B cell (primary cell): ENCODE measurements at regions not wholly inside any gene's neighbourhood (a gene's known extent, or its start where the extent isn't known, plus 50 kb on each side); places are given as distances from the start of the nearest gene placed in this dataset.

Experiments used
- EZH2 ChIP-seq: IDR thresholded peaks from 2 replicates; pipeline ENCODE4 v1.6.1; 2012; ENCODE audit warnings: borderline replicate concordance, low read depth, mild to moderate bottlenecking, moderate library complexity, low read length; ENCODE audit not compliant: insufficient read depth, poor library complexity, severe bottlenecking
- TF ChIP-seq, protein P1 (sequence below): fragments of 200-600 bp; IDR thresholded peaks from one replicate; pipeline ENCODE4 v1.8.0; 2022; ENCODE audit warnings: antibody characterized with exemption, mild to moderate bottlenecking

DNA sequence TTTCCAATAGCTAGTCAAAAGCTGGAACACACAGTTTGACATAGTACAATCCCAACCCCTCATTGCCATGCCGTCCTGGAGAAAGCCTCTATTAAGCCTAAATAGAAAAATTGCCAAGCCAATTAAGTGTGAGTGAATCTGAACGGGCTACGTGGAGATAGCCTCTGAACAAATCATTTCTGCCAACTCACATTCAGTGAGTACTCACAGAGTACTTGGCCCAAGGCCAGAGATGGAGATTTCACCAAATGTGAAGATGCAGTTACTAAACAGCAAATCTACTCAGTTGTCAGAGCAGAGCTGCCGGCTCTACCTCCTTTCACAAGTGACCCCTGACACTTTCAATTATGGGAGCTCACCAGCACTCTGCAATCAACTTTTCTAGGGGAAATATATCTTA, 350.0 kb downstream of the GALC start:
- TF ChIP-seq, protein P1, sequence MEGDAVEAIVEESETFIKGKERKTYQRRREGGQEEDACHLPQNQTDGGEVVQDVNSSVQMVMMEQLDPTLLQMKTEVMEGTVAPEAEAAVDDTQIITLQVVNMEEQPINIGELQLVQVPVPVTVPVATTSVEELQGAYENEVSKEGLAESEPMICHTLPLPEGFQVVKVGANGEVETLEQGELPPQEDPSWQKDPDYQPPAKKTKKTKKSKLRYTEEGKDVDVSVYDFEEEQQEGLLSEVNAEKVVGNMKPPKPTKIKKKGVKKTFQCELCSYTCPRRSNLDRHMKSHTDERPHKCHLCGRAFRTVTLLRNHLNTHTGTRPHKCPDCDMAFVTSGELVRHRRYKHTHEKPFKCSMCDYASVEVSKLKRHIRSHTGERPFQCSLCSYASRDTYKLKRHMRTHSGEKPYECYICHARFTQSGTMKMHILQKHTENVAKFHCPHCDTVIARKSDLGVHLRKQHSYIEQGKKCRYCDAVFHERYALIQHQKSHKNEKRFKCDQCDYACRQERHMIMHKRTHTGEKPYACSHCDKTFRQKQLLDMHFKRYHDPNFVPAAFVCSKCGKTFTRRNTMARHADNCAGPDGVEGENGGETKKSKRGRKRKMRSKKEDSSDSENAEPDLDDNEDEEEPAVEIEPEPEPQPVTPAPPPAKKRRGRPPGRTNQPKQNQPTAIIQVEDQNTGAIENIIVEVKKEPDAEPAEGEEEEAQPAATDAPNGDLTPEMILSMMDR = no peak
- no peak for TF ChIP-seq EZH2
